PC-9 (cell line): ENCODE measurements at regions not wholly inside any gene's neighbourhood (a gene's known extent, or its start where the extent isn't known, plus 50 kb on each side); places are given as distances from the start of the nearest gene placed in this dataset.

Experiments
- BruUV-seq: library from RNA; stranded (reverse); fragments of 400-500 nt; replicated peaks from 2 replicates; lab custom pipeline; 2021; lab: Mats Ljungman, UMichigan
- CTCF ChIA-PET: fragments of 300-600 bp; sonication (Branson Sonifier 250); formaldehyde crosslinking; loops from one replicate; lab custom pipeline; 2022; ENCODE audit warnings: antibody characterized with exemption; lab: Charles Lee
- POLR2A ChIA-PET: fragments of 300-600 bp; sonication (Branson Sonifier 250); formaldehyde crosslinking; loops from one replicate; lab custom pipeline; 2022; ENCODE audit warnings: antibody characterized with exemption; ENCODE audit not compliant: unreplicated experiment; lab: Charles Lee
- DNase-seq, 2 experiments: peaks; one replicate each; pipeline versions ENCODE4 v3.0.0 to v3.0.0-alpha.2; 2015 to 2022; ENCODE audit warnings: mixed read lengths in 1 of 2
- H2AFZ ChIP-seq: fragments of 200-600 bp; sonication (generic); 2 replicates; pipeline ENCODE4 v1.8.1; 2017; ENCODE audit warnings: antibody characterized with exemption
- H3F3A ChIP-seq: fragments of 200-600 bp; sonication (generic); 2 replicates; pipeline ENCODE4 v1.8.1; 2017; ENCODE audit warnings: antibody characterized with exemption, mild to moderate bottlenecking, low read depth; ENCODE audit not compliant: insufficient read depth
- H3K27ac ChIP-seq: fragments of 200-600 bp; sonication (generic); 2 replicates; pipeline ENCODE4 v1.6.1; 2016; ENCODE audit warnings: mixed run types
- H3K27me3 ChIP-seq: fragments of 200-600 bp; sonication (generic); 2 replicates; pipeline ENCODE4 v1.6.1; 2016; ENCODE audit warnings: low read depth, mixed run types; ENCODE audit not compliant: insufficient read depth
- H3K36me3 ChIP-seq: fragments of 200-600 bp; sonication (generic); 2 replicates; pipeline ENCODE4 v1.6.1; 2016; ENCODE audit warnings: low read depth, mixed run types
- H3K4me1 ChIP-seq: fragments of 200-600 bp; sonication (generic); replicated peaks from 2 replicates; pipeline ENCODE4 v1.6.1; 2016; ENCODE audit warnings: mixed run types; ENCODE audit not compliant: insufficient read depth
- H3K4me2 ChIP-seq: fragments of 200-600 bp; sonication (generic); 2 replicates; pipeline ENCODE4 v1.6.1; 2017; ENCODE audit warnings: mixed run types
- H3K4me3 ChIP-seq: fragments of 200-600 bp; sonication (generic); 2 replicates; pipeline ENCODE4 v1.6.1; 2016; ENCODE audit warnings: mixed run types
- H3K79me2 ChIP-seq: fragments of 200-600 bp; sonication (generic); 2 replicates; pipeline ENCODE4 v1.6.1; 2017; ENCODE audit warnings: low read depth, mixed run types
- H3K9me2 ChIP-seq: fragments of 200-600 bp; sonication (generic); 2 replicates; pipeline ENCODE4 v1.8.1; 2017; ENCODE audit warnings: mild to moderate bottlenecking; ENCODE audit not compliant: insufficient read depth
- H3K9me3 ChIP-seq: fragments of 200-600 bp; sonication (generic); 2 replicates; pipeline ENCODE4 v1.8.1; 2016; ENCODE audit warnings: low read depth; ENCODE audit not compliant: insufficient read depth
- H4K20me1 ChIP-seq: fragments of 200-600 bp; sonication (generic); 2 replicates; pipeline ENCODE4 v1.8.1; 2017; ENCODE audit not compliant: insufficient read depth
- CTCF ChIP-seq: fragments of 200-600 bp; sonication (generic); conservative IDR thresholded peaks from 2 replicates; pipeline ENCODE4 v1.6.1; 2017; ENCODE audit warnings: mixed run types, antibody characterized with exemption, mild to moderate bottlenecking, moderate library complexity
- EZH2 ChIP-seq: fragments of 200-600 bp; sonication (generic); IDR thresholded peaks from 2 replicates; pipeline ENCODE4 v1.8.0; 2017; ENCODE audit warnings: antibody characterized with exemption, low read depth
- intact Hi-C: fragments of 100-400 bp; cut with micrococcal nuclease; formaldehyde crosslinking; loops from one replicate; pipeline ENCODE4 v1.10.0; 2022; ENCODE audit not compliant: unreplicated experiment

- no peaks in the 10 kb centered on the region for H3K9me2 ChIP-seq
- no peak overlapping the region for H2AFZ ChIP-seq
- no peaks in the 10 kb centered on the region for H3K79me2 ChIP-seq
- CTCF ChIA-PET, result no interaction called here
- H3K9me3 ChIP-seq, result no peaks in the 10 kb centered on the region
- POLR2A ChIA-PET, result no interaction called here
- no peak for DNase-seq
- no peaks in the 10 kb centered on the region for H3K27me3 ChIP-seq
- no peaks in the 10 kb centered on the region for H3K36me3 ChIP-seq
- no peak for TF ChIP-seq CTCF
- TF ChIP-seq EZH2, result no peak
- H3K4me1 ChIP-seq, result no peaks in the 10 kb centered on the region
- H3K27ac ChIP-seq, result no peak overlapping the region
- H4K20me1 ChIP-seq, result no peaks in the 10 kb centered on the region
- intact Hi-C loops, result no loop called here
- BruUV-seq, result no TSS peak
- no peak overlapping the region for H3K4me2 ChIP-seq
- H3K4me3 ChIP-seq, result no peak overlapping the region
- no peaks in the 10 kb centered on the region for H3F3A ChIP-seq
Observed at GRCh38 chr3:18245721-18246120, 179.4 kb downstream of the SATB1 start.

GRCh38 chr3:18241837-18242236 lies 183.3 kb downstream of the SATB1 start:
- H2AFZ ChIP-seq, result no peak overlapping the region
- no peaks in the 10 kb centered on the region for H3K9me2 ChIP-seq
- no peaks in the 10 kb centered on the region for H3K36me3 ChIP-seq
- intact Hi-C loops, result no loop called here
- no peak for TF ChIP-seq EZH2
- H3K79me2 ChIP-seq, result no peaks in the 10 kb centered on the region
- no peak overlapping the region for H3K4me2 ChIP-seq
- no peak overlapping the region for H3K27ac ChIP-seq
- no TSS peak for BruUV-seq
- H3F3A ChIP-seq, result peaks cover 5% of the 10 kb centered on the region; the same call in 1 of the 2 replicates
- DNase-seq, result no peak
- H3K27me3 ChIP-seq, result no peaks in the 10 kb centered on the region
- POLR2A ChIA-PET, result no interaction called here
- H4K20me1 ChIP-seq, result no peaks in the 10 kb centered on the region
- peaks cover 10% of the 10 kb centered on the region for H3K4me1 ChIP-seq
- no peaks in the 10 kb centered on the region for H3K9me3 ChIP-seq
- no peak overlapping the region for H3K4me3 ChIP-seq
- CTCF ChIA-PET, result no interaction called here

GRCh38 chr3:18239674-18240073 lies 185.5 kb downstream of the SATB1 start:
- Histone ChIP-seq H3K9me3 (peaks cover 5% of the 10 kb centered on the region; the same call in 1 of the 2 replicates), H3F3A (peaks cover 9% of the 10 kb centered on the region; the same call in 1 of the 2 replicates), H4K20me1 (no peaks in the 10 kb centered on the region), H3K4me2 (no peak overlapping the region), H3K4me3 (no peak overlapping the region), H3K9me2 (no peaks in the 10 kb centered on the region), H2AFZ (no peak overlapping the region), H3K27me3 (no peaks in the 10 kb centered on the region), H3K27ac (no peak overlapping the region), H3K36me3 (no peaks in the 10 kb centered on the region), H3K4me1 (peaks cover 24% of the 10 kb centered on the region), H3K79me2 (no peaks in the 10 kb centered on the region)
- no TSS peak for BruUV-seq
- DNase-seq, result no peak
- ChIA-PET CTCF (no interaction called here), POLR2A (no interaction called here)
- TF ChIP-seq CTCF, result no peak
- TF ChIP-seq EZH2, result no peak
- intact Hi-C loops, result no loop called here

GRCh38 chr3:18238746-18239331 lies 186.3 kb downstream of the SATB1 start:
- Histone ChIP-seq H3F3A (peaks cover 9% of the 10 kb centered on the region; the same call in 1 of the 2 replicates), H2AFZ (no peak overlapping the region), H3K9me2 (no peaks in the 10 kb centered on the region), H3K79me2 (no peaks in the 10 kb centered on the region), H3K4me3 (no peak overlapping the region), H3K9me3 (peaks cover 7% of the 10 kb centered on the region; the same call in 1 of the 2 replicates), H3K27ac (no peak overlapping the region), H4K20me1 (no peaks in the 10 kb centered on the region), H3K4me2 (no peak overlapping the region), H3K4me1 (peaks cover 28% of the 10 kb centered on the region), H3K27me3 (no peaks in the 10 kb centered on the region), H3K36me3 (no peaks in the 10 kb centered on the region)
- intact Hi-C loops, result no loop called here
- TF ChIP-seq CTCF, result no peak
- no peak for TF ChIP-seq EZH2
- BruUV-seq, result no TSS peak
- POLR2A ChIA-PET, result no interaction called here
- CTCF ChIA-PET, result no interaction called here
- no peak for DNase-seq
